ENCODE measurements at regions not wholly inside any gene's neighbourhood (a gene's known extent, or its start where the extent isn't known, plus 50 kb on each side); places are given as distances from the start of the nearest gene placed in this dataset.
"Not testable (repeated sequence)": the region's sequence is repeated elsewhere in the genome, so short reads cannot be mapped to it uniquely, and the experiment has no call there.

GRCh38 chr5:113723021-113723420 is 209.5 kb downstream of the YTHDC2 start:
- no peak for DNase-seq

GRCh38 chr5:113735751-113736150 is 222.3 kb downstream of the YTHDC2 start:
- DNase-seq, result no peak

- DNase-seq, result no peak
Measured at GRCh38 chr5:113742176-113742575, 228.7 kb downstream of the YTHDC2 start.

- no peak for DNase-seq
Measured at GRCh38 chr5:113742639-113743038, 229.1 kb downstream of the YTHDC2 start.

GRCh38 chr5:113748403-113748802 is 234.9 kb downstream of the YTHDC2 start:
- DNase-seq, result no peak

- DNase-seq, result no peak
Measured at GRCh38 chr5:113749334-113749733, 235.8 kb downstream of the YTHDC2 start.

GRCh38 chr5:113753182-113753581 is 239.7 kb downstream of the YTHDC2 start:
- DNase-seq, result not testable (repeated sequence)

- no peak for DNase-seq
Measured at GRCh38 chr5:113755516-113755915, 242.0 kb downstream of the YTHDC2 start.

- no peak for DNase-seq
Measured at GRCh38 chr5:113757508-113757907, 244.0 kb downstream of the YTHDC2 start.

GRCh38 chr5:113759505-113759904 is 246.0 kb downstream of the YTHDC2 start:
- no peak for DNase-seq

GRCh38 chr5:113760486-113760885 is 247.0 kb downstream of the YTHDC2 start:
- no peak for DNase-seq

- DNase-seq, result no peak
Measured at GRCh38 chr5:113761594-113761993, 248.1 kb downstream of the YTHDC2 start.

- no peak for DNase-seq
Measured at GRCh38 chr5:113764382-113764781, 250.9 kb downstream of the YTHDC2 start.

- DNase-seq, result not testable (repeated sequence)
Measured at GRCh38 chr5:113766827-113767226, 253.3 kb downstream of the YTHDC2 start.

- DNase-seq, result no peak
Measured at GRCh38 chr5:113770648-113771047, 257.2 kb downstream of the YTHDC2 start.

GRCh38 chr5:113771483-113771882 is 258.0 kb downstream of the YTHDC2 start:
- no peak for DNase-seq

GRCh38 chr5:113776168-113776567 is 262.7 kb downstream of the YTHDC2 start:
- DNase-seq, result no peak

GRCh38 chr5:113776832-113777525 is 263.5 kb downstream of the YTHDC2 start:
- DNase-seq, result no peak

GRCh38 chr5:113778147-113778546 is 264.7 kb downstream of the YTHDC2 start:
- no peak for DNase-seq

- no peak for DNase-seq
Measured at GRCh38 chr5:113788141-113788655, 274.7 kb downstream of the YTHDC2 start.

- no peak for DNase-seq
Measured at GRCh38 chr5:113789769-113790168, 276.3 kb downstream of the YTHDC2 start.

- no peak for DNase-seq
Measured at GRCh38 chr5:113792806-113793205, 279.3 kb downstream of the YTHDC2 start.

GRCh38 chr5:113794981-113795380 is 281.5 kb downstream of the YTHDC2 start:
- no peak for DNase-seq

GRCh38 chr5:113800686-113801085 is 287.2 kb downstream of the YTHDC2 start:
- DNase-seq, result no peak

GRCh38 chr5:113804264-113804663 is 290.8 kb downstream of the YTHDC2 start:
- no peak for DNase-seq
